ENCODE measurements at regions not wholly inside any gene's neighbourhood (a gene's known extent, or its start where the extent isn't known, plus 50 kb on each side); places are given as distances from the start of the nearest gene placed in this dataset.

DNA sequence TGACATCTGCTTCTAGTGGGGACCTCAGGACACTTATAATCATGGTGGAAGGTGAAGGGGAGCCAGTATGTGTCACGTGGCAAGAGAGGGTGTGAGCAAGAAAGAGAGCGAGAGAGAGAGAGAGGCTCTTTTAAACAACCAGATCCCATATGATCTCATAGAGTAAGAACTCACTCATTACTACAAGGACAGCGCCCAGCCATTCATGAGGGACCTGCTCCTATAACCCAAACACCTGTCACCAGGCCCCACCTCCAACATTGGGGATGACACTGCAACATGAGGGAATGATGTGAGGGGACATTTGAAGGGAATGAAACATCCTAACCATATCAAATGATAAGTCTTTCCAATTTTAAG is 427.5 kb downstream of the EFNA5 start:
- TF ChIP-seq, protein P1, sequence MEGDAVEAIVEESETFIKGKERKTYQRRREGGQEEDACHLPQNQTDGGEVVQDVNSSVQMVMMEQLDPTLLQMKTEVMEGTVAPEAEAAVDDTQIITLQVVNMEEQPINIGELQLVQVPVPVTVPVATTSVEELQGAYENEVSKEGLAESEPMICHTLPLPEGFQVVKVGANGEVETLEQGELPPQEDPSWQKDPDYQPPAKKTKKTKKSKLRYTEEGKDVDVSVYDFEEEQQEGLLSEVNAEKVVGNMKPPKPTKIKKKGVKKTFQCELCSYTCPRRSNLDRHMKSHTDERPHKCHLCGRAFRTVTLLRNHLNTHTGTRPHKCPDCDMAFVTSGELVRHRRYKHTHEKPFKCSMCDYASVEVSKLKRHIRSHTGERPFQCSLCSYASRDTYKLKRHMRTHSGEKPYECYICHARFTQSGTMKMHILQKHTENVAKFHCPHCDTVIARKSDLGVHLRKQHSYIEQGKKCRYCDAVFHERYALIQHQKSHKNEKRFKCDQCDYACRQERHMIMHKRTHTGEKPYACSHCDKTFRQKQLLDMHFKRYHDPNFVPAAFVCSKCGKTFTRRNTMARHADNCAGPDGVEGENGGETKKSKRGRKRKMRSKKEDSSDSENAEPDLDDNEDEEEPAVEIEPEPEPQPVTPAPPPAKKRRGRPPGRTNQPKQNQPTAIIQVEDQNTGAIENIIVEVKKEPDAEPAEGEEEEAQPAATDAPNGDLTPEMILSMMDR (IDR thresholded peaks at IDR 0.05; ENCODE audit: poor library complexity), result no peak
- no peak for TF ChIP-seq EZH2 (IDR thresholded peaks at IDR 0.05; ENCODE audit: borderline replicate concordance)
- TF ChIP-seq EZH2phosphoT487 (IDR thresholded peaks at IDR 0.05; ENCODE audit: low read depth, severe bottlenecking, unreplicated experiment), result no peak
